GM19351 (cell line): ENCODE measurements at regions not wholly inside any gene's neighbourhood (a gene's known extent, or its start where the extent isn't known, plus 50 kb on each side); places are given as distances from the start of the nearest gene placed in this dataset.
"Not testable (repeated sequence)": the region's sequence is repeated elsewhere in the genome, so short reads cannot be mapped to it uniquely, and the experiment has no call there.

Experiments used
- ATAC-seq: cut with Tn5 transposase; IDR thresholded peaks from one replicate; pipeline ENCODE4 v1.9.1; 2021; ENCODE audit warnings: mild to moderate bottlenecking, moderate library complexity; ENCODE audit not compliant: unreplicated experiment

GRCh38 chr1:177432897-177433296 lies 262.1 kb downstream of the BRINP2 start:
- ATAC-seq: peak; percentile 74

GRCh38 chr1:177431123-177431522 lies 260.4 kb downstream of the BRINP2 start:
- ATAC-seq: no peak

- ATAC-seq: no peak
Measured at GRCh38 chr1:177429234-177429633, 258.5 kb downstream of the BRINP2 start.

GRCh38 chr1:177427811-177428210 lies 257.1 kb downstream of the BRINP2 start:
- no peak for ATAC-seq

- no peak for ATAC-seq
Measured at GRCh38 chr1:177426497-177426896, 255.7 kb downstream of the BRINP2 start.

- ATAC-seq: no peak
Measured at GRCh38 chr1:177425199-177425598, 254.4 kb downstream of the BRINP2 start.

GRCh38 chr1:177424744-177425143 lies 254.0 kb downstream of the BRINP2 start:
- ATAC-seq: no peak

GRCh38 chr1:177423090-177423489 lies 252.3 kb downstream of the BRINP2 start:
- no peak for ATAC-seq

GRCh38 chr1:177413982-177414596 lies 243.3 kb downstream of the BRINP2 start:
- no peak for ATAC-seq

- no peak for ATAC-seq
Measured at GRCh38 chr1:177411381-177411780, 240.6 kb downstream of the BRINP2 start.

GRCh38 chr1:177410179-177410766 lies 239.5 kb downstream of the BRINP2 start:
- peak; percentile 66 for ATAC-seq

- ATAC-seq: not testable (repeated sequence)
Measured at GRCh38 chr1:177406323-177406722, 235.6 kb downstream of the BRINP2 start.

- ATAC-seq: no peak
Measured at GRCh38 chr1:177392336-177392735, 221.6 kb downstream of the BRINP2 start.

- peak; percentile 68 for ATAC-seq
Measured at GRCh38 chr1:177385760-177386698, 215.3 kb downstream of the BRINP2 start.

- no peak for ATAC-seq
Measured at GRCh38 chr1:177384461-177384860, 213.7 kb downstream of the BRINP2 start.

- ATAC-seq: no peak
Measured at GRCh38 chr1:177383715-177384114, 213.0 kb downstream of the BRINP2 start.

- no peak for ATAC-seq
Measured at GRCh38 chr1:177377866-177378265, 207.1 kb downstream of the BRINP2 start.

GRCh38 chr1:177368255-177368654 lies 197.5 kb downstream of the BRINP2 start:
- peak; percentile 73 for ATAC-seq

GRCh38 chr1:177366091-177366490 lies 195.3 kb downstream of the BRINP2 start:
- no peak for ATAC-seq

- no peak for ATAC-seq
Measured at GRCh38 chr1:177360791-177361190, 190.0 kb downstream of the BRINP2 start.

- ATAC-seq: no peak
Measured at GRCh38 chr1:177356674-177357435, 186.1 kb downstream of the BRINP2 start.
